Uterus (tissue), 3 donors: ENCODE measurements at regions not wholly inside any gene's neighbourhood (a gene's known extent, or its start where the extent isn't known, plus 50 kb on each side); places are given as distances from the start of the nearest gene placed in this dataset.

Experiments
- DNase-seq, 2 donors: peaks; one replicate each; pipeline ENCODE4 v3.0.0-alpha.2; 2019 to 2020
- H3K27ac ChIP-seq, 2 donors: fragments of 200-600 bp; sonication (generic); 1 replicate in 1 of 2; 2 replicates in 1 of 2; pipeline ENCODE4 v1.5.1; 2016 to 2018
- H3K27me3 ChIP-seq, 2 donors: fragments of 200-600 bp; sonication (generic); one replicate each; pipeline ENCODE4 v1.5.1; 2018 to 2019; ENCODE audit warnings: control low read depth in 1 of 2
- H3K36me3 ChIP-seq, 2 donors: fragments of 200-600 bp; sonication (generic); one replicate each; pipeline ENCODE4 v1.5.1; 2019; ENCODE audit warnings: control low read depth in 1 of 2
- H3K4me1 ChIP-seq, 2 donors: fragments of 200-600 bp; sonication (generic); one replicate each; pipeline ENCODE4 v1.5.1; 2018 to 2019; ENCODE audit warnings: control low read depth in 1 of 2
- H3K4me3 ChIP-seq, 2 donors: fragments of 200-600 bp; sonication (generic); 1 replicate in 1 of 2; 2 replicates in 1 of 2; pipeline ENCODE4 v1.5.1; 2018 to 2019; ENCODE audit warnings: mild to moderate bottlenecking in 1 of 2
- H3K9me3 ChIP-seq, 2 donors: fragments of 200-600 bp; sonication (generic); one replicate each; pipeline ENCODE4 v1.5.1; 2019; ENCODE audit warnings: control low read depth in 1 of 2
- CTCF ChIP-seq, 4 experiments: fragments of 200-600 bp in 2 of 4; fragments of 450-650 bp in 2 of 4; sonication (generic) in 2 of 4; IDR thresholded peaks; one replicate each; pipeline ENCODE4 v1.5.1; 2016 to 2019; ENCODE audit warnings: antibody characterized with exemption in 4 of 4, mild to moderate bottlenecking in 2 of 4, moderate library complexity in 1 of 4
- POLR2A ChIP-seq, 2 donors: fragments of 450-650 bp; IDR thresholded peaks; one replicate each; pipeline ENCODE4 v1.6.1; 2016; ENCODE audit warnings: antibody characterized with exemption in 2 of 2, mild to moderate bottlenecking in 1 of 2, moderate library complexity in 1 of 2
- intact Hi-C: fragments of 100-400 bp; cut with DNase I; formaldehyde crosslinking; loops from one replicate; pipeline ENCODE4 v1.15.1; 2023; ENCODE audit warnings: low total_unique reads
- donor health status: DM: yes; HTN: yes; CAD: no.

DNA sequence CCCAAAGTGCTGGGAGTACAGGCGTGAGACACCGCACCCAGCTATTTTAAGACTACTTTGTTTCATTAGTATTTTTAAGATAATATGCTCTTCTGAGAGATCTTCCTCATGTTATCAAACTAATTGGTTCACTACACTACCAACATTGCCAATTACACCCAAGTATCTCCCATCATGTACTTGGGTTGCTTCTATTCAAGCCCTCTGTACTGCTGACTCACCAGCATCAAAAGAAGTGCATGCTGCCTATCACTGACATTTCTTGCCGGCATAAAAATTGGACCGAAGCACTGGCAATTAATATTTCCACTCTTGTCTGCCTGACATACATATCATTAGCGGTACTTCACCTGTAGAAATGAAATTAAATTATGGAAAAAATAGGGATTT, 164.2 kb upstream of the NBEA start:
- DNase-seq = no peak
- H3K27me3 ChIP-seq = no peaks in the 10 kb centered on the region
- no peaks in the 10 kb centered on the region for H3K36me3 ChIP-seq
- no peaks in the 10 kb centered on the region for H3K9me3 ChIP-seq
- no peak overlapping the region for H3K27ac ChIP-seq
- no peaks in the 10 kb centered on the region for H3K4me1 ChIP-seq
- TF ChIP-seq CTCF (IDR thresholded peaks at IDR 0.05) (no peak), POLR2A (IDR thresholded peaks at IDR 0.05) (no peak)
- intact Hi-C loops = no loop called here
- H3K4me3 ChIP-seq = no peak overlapping the region

GRCh38 chr13:34779171-34779570, 162.9 kb upstream of the NBEA start:
- DNase-seq = no peak
- Histone ChIP-seq H3K4me1 (no peaks in the 10 kb centered on the region), H3K27me3 (no peaks in the 10 kb centered on the region), H3K4me3 (no peak overlapping the region), H3K27ac (no peak overlapping the region), H3K9me3 (no peaks in the 10 kb centered on the region), H3K36me3 (no peaks in the 10 kb centered on the region)
- intact Hi-C loops = no loop called here
- no peak for TF ChIP-seq POLR2A (IDR thresholded peaks at IDR 0.05)
- no peak for TF ChIP-seq CTCF (IDR thresholded peaks at IDR 0.05)

GRCh38 chr13:34793301-34793700, 148.8 kb upstream of the NBEA start:
- DNase-seq = no peak
- intact Hi-C loops = no loop called here
- Histone ChIP-seq H3K36me3 (no peaks in the 10 kb centered on the region), H3K4me1 (no peaks in the 10 kb centered on the region), H3K27ac (no peak overlapping the region), H3K9me3 (peaks cover 0 to 4% of the 10 kb centered on the region in 2 donors), H3K27me3 (no peaks in the 10 kb centered on the region), H3K4me3 (no peak overlapping the region)
- TF ChIP-seq POLR2A (IDR thresholded peaks at IDR 0.05) (no peak), CTCF (IDR thresholded peaks at IDR 0.05) (no peak)

DNA sequence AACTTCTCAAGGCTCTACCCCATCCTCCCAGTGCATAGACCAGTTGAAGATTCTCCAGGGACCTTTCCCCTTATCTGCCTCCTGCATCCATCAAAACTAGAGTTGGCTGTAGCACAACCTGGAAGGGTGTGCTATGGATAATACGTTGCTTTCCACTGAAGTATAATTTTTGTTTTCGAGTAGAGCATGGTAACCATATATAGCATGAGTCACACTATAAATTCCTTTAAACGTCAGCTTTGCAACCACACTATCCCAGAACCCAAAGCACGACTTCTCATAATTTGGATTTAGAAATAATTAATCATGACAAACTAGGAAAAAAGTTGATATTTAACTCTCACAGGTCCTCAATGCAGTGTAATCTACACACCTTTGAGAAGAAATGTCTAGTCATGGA, 138.3 kb upstream of the NBEA start:
- Histone ChIP-seq H3K9me3 (no peaks in the 10 kb centered on the region), H3K27ac (no peak overlapping the region), H3K36me3 (no peaks in the 10 kb centered on the region), H3K4me1 (no peaks in the 10 kb centered on the region), H3K27me3 (no peaks in the 10 kb centered on the region), H3K4me3 (no peak overlapping the region)
- intact Hi-C loops = no loop called here
- TF ChIP-seq POLR2A (IDR thresholded peaks at IDR 0.05) (no peak), CTCF (IDR thresholded peaks at IDR 0.05) (no peak)
- DNase-seq = no peak

- H3K27me3 ChIP-seq = no peaks in the 10 kb centered on the region
- DNase-seq = no peak
- H3K36me3 ChIP-seq = no peaks in the 10 kb centered on the region
- no peak overlapping the region for H3K27ac ChIP-seq
- no peaks in the 10 kb centered on the region for H3K4me1 ChIP-seq
- intact Hi-C loops = no loop called here
- no peaks in the 10 kb centered on the region for H3K9me3 ChIP-seq
- no peak for TF ChIP-seq POLR2A (IDR thresholded peaks at IDR 0.05)
- TF ChIP-seq CTCF (IDR thresholded peaks at IDR 0.05) = no peak
- H3K4me3 ChIP-seq = no peak overlapping the region
Measured at GRCh38 chr13:34805347-34805746, 136.7 kb upstream of the NBEA start.
